Uterus (tissue), 2 donors: ENCODE measurements at regions not wholly inside any gene's neighbourhood (a gene's known extent, or its start where the extent isn't known, plus 50 kb on each side); places are given as distances from the start of the nearest gene placed in this dataset.

ENCODE experiments used
- POLR2A ChIP-seq, 2 donors: fragments of 450-650 bp; IDR thresholded peaks; one replicate each; pipeline ENCODE4 v1.6.1; 2016; ENCODE audit warnings: antibody characterized with exemption in 2 of 2, mild to moderate bottlenecking in 1 of 2, moderate library complexity in 1 of 2
- TF ChIP-seq, protein P1 (sequence below), 4 experiments: fragments of 200-600 bp in 2 of 4; fragments of 450-650 bp in 2 of 4; sonication (generic) in 2 of 4; IDR thresholded peaks; one replicate each; pipeline ENCODE4 v1.5.1; 2016 to 2019; ENCODE audit warnings: antibody characterized with exemption in 4 of 4, mild to moderate bottlenecking in 2 of 4, moderate library complexity in 1 of 4

DNA sequence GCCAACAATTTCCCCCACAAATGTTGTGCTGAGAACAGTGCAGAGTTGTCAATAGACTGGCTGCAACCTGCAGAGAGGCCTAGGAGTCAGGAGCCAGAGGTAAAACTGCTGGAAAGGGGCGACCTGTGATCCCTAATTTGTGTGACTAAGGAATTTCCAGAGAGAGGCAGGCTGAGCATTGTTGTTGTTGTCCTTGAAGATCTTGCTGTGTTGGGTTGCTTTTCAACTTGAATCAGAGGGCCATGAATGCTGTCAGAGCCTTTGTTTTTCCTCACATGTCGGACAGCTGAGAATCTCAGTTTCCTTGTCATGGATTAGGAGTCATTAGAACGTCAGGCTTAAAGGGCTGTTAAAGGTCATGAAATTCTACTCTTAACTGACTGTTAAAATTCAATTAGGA lies 134.6 kb upstream of the ASTN2 start:
- TF ChIP-seq, protein P1, sequence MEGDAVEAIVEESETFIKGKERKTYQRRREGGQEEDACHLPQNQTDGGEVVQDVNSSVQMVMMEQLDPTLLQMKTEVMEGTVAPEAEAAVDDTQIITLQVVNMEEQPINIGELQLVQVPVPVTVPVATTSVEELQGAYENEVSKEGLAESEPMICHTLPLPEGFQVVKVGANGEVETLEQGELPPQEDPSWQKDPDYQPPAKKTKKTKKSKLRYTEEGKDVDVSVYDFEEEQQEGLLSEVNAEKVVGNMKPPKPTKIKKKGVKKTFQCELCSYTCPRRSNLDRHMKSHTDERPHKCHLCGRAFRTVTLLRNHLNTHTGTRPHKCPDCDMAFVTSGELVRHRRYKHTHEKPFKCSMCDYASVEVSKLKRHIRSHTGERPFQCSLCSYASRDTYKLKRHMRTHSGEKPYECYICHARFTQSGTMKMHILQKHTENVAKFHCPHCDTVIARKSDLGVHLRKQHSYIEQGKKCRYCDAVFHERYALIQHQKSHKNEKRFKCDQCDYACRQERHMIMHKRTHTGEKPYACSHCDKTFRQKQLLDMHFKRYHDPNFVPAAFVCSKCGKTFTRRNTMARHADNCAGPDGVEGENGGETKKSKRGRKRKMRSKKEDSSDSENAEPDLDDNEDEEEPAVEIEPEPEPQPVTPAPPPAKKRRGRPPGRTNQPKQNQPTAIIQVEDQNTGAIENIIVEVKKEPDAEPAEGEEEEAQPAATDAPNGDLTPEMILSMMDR (IDR thresholded peaks at IDR 0.05), result no peak
- no peak for TF ChIP-seq POLR2A (IDR thresholded peaks at IDR 0.05)
